HL-60 (cell line): ENCODE measurements at regions not wholly inside any gene's neighbourhood (a gene's known extent, or its start where the extent isn't known, plus 50 kb on each side); places are given as distances from the start of the nearest gene placed in this dataset.

Experiments
- DNase-seq, 2 experiments: peaks; one replicate each; pipeline ENCODE4 v3.0.0-alpha.2; 2010 to 2020; ENCODE audit warnings: low read depth in 1 of 2, low spot score in 1 of 2
- H3K27ac ChIP-seq: fragments of 250-450 bp; sonication (Bioruptor Pico); replicated peaks from 2 replicates; pipeline ENCODE4 v1.5.1; 2020; ENCODE audit warnings: mild to moderate bottlenecking, moderate library complexity
- H3K27me3 ChIP-seq: fragments of 250-450 bp; sonication (Bioruptor Pico); 2 replicates; pipeline ENCODE4 v1.5.1; 2021; ENCODE audit warnings: mild to moderate bottlenecking, moderate library complexity; ENCODE audit not compliant: insufficient read depth, poor library complexity, severe bottlenecking
- H3K4me3 ChIP-seq: replicated peaks from 2 replicates; pipeline ENCODE4 v1.5.1; 2011; ENCODE audit warnings: mild to moderate bottlenecking, control low read depth, low read length; ENCODE audit not compliant: insufficient read depth
- GABPA ChIP-seq: IDR thresholded peaks from 2 replicates; pipeline ENCODE4 v1.6.1; 2012; ENCODE audit warnings: low read depth
- POLR2AphosphoS5 ChIP-seq: IDR thresholded peaks from 2 replicates; pipeline ENCODE4 v1.6.1; 2012; ENCODE audit warnings: low read depth
- SPI1 ChIP-seq: IDR thresholded peaks from 2 replicates; pipeline ENCODE4 v1.6.1; 2012; ENCODE audit warnings: low read depth, mild to moderate bottlenecking, borderline replicate concordance
- TF ChIP-seq, protein P1 (sequence below): IDR thresholded peaks from one replicate; pipeline ENCODE4 v1.5.1; 2011; ENCODE audit warnings: low read length, control low read depth, inconsistent platforms; ENCODE audit not compliant: insufficient read depth
- TF ChIP-seq, protein P2 (sequence below): IDR thresholded peaks from 2 replicates; pipeline ENCODE4 v1.6.1; 2012; ENCODE audit warnings: low read depth; ENCODE audit not compliant: insufficient replicate concordance

DNA sequence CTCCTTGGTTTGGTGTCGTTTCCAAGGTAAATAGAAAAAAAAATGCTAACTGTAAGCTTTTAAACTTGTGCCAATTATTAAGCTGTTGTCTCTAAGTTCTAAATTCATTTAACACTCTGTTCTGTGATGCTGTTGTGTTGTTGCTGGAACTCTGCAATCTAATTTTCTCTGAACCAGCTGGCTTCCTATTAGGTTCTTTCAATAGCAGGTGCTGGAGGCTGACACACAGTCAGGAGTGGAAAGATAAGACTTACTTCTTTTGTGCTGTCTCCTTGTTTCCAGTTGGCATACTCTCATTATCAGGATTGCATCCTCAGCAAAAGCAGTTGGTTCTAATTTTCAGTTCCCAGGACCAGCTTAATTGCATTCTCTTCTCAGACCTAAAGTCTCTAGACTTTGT is 1252.6 kb upstream of the NUDT12 start:
- Histone ChIP-seq H3K27ac (no peak overlapping the region), H3K4me3 (no peak overlapping the region), H3K27me3 (no peaks in the 10 kb centered on the region)
- DNase-seq, result no peak
- no peak for TF ChIP-seq SPI1
- no peak for TF ChIP-seq POLR2AphosphoS5
- TF ChIP-seq, protein P1, sequence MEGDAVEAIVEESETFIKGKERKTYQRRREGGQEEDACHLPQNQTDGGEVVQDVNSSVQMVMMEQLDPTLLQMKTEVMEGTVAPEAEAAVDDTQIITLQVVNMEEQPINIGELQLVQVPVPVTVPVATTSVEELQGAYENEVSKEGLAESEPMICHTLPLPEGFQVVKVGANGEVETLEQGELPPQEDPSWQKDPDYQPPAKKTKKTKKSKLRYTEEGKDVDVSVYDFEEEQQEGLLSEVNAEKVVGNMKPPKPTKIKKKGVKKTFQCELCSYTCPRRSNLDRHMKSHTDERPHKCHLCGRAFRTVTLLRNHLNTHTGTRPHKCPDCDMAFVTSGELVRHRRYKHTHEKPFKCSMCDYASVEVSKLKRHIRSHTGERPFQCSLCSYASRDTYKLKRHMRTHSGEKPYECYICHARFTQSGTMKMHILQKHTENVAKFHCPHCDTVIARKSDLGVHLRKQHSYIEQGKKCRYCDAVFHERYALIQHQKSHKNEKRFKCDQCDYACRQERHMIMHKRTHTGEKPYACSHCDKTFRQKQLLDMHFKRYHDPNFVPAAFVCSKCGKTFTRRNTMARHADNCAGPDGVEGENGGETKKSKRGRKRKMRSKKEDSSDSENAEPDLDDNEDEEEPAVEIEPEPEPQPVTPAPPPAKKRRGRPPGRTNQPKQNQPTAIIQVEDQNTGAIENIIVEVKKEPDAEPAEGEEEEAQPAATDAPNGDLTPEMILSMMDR, result no peak
- TF ChIP-seq GABPA, result no peak
- TF ChIP-seq, protein P2, sequence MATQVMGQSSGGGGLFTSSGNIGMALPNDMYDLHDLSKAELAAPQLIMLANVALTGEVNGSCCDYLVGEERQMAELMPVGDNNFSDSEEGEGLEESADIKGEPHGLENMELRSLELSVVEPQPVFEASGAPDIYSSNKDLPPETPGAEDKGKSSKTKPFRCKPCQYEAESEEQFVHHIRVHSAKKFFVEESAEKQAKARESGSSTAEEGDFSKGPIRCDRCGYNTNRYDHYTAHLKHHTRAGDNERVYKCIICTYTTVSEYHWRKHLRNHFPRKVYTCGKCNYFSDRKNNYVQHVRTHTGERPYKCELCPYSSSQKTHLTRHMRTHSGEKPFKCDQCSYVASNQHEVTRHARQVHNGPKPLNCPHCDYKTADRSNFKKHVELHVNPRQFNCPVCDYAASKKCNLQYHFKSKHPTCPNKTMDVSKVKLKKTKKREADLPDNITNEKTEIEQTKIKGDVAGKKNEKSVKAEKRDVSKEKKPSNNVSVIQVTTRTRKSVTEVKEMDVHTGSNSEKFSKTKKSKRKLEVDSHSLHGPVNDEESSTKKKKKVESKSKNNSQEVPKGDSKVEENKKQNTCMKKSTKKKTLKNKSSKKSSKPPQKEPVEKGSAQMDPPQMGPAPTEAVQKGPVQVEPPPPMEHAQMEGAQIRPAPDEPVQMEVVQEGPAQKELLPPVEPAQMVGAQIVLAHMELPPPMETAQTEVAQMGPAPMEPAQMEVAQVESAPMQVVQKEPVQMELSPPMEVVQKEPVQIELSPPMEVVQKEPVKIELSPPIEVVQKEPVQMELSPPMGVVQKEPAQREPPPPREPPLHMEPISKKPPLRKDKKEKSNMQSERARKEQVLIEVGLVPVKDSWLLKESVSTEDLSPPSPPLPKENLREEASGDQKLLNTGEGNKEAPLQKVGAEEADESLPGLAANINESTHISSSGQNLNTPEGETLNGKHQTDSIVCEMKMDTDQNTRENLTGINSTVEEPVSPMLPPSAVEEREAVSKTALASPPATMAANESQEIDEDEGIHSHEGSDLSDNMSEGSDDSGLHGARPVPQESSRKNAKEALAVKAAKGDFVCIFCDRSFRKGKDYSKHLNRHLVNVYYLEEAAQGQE, result no peak

DNA sequence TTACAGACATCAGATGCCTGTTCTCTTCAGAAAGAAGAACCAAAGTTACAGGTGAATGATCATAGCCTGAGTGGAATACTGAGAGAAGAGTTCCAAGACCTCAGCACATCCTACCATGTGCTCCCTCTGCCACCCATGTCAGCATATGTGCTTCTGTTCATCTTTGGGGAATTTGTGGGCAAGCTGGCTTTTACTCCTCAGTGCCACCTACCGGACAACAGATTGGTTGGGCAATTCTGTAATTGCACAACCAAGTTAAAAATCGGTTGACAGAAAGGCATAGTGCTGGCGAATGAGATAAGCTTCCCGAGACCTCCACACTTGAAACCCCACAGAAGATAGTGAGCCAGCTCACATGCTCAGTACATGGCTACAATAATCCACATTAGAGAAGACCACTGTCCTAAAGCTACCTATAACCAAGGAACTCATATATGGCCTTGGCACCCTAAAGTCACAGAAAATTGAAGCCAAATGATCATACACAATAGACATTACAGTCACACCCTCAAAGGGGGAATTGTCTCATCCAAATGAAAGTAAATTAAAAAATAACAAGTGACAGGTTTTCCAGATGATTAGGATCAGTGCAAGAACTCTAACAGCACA is 1238.0 kb upstream of the NUDT12 start:
- Histone ChIP-seq H3K27ac (no peak overlapping the region), H3K4me3 (no peak overlapping the region), H3K27me3 (no peaks in the 10 kb centered on the region)
- DNase-seq, result peak; percentile 14 to 22
- TF ChIP-seq GABPA, result no peak
- TF ChIP-seq, protein P1, result peak; percentile 3
- TF ChIP-seq, protein P2, result no peak
- TF ChIP-seq SPI1, result no peak
- no peak for TF ChIP-seq POLR2AphosphoS5

DNA sequence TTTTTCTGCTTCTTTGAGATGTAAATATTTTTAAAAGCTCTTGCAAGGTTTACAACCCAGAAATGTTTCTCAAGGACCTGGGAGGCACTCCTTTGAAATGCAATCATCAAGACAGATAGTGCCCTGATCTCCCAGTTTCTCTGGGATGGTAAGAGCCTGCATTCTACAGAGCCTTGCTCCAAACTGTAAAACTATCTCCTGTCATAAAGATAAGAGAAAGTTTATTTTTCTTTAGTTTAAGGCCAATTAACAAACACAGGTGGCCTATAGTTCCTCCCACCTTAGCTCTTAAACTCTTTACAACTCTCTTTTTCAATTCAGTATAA is 1231.1 kb upstream of the NUDT12 start:
- no peak for DNase-seq
- H3K4me3 ChIP-seq, result no peak overlapping the region
- no peak for TF ChIP-seq GABPA
- no peak for TF ChIP-seq POLR2AphosphoS5
- TF ChIP-seq SPI1, result no peak
- TF ChIP-seq, protein P2, result no peak
- TF ChIP-seq, protein P1, result no peak
- H3K27ac ChIP-seq, result no peak overlapping the region
- no peaks in the 10 kb centered on the region for H3K27me3 ChIP-seq
